Heart left ventricle (tissue), 16 donors: ENCODE measurements at regions not wholly inside any gene's neighbourhood (a gene's known extent, or its start where the extent isn't known, plus 50 kb on each side); places are given as distances from the start of the nearest gene placed in this dataset.

Source experiments
- ATAC-seq, 4 donors: fragments of 200-7000 bp; cut with Tn5 transposase; one replicate each; pipeline ENCODE4 v1.9.1; 2020 to 2022; ENCODE audit warnings: moderate library complexity in 4 of 4, mild to moderate bottlenecking in 3 of 4, moderate number of reproducible peaks in 1 of 4
- DNase-seq, 5 donors: peaks; one replicate each; pipeline ENCODE4 v3.0.0-alpha.2; 2020
- H3K27ac ChIP-seq, 12 donors: fragments of 200-600 bp; sonication (generic) in 4 of 12; one replicate each; pipeline versions ENCODE4 v1.5.0 to v1.8.0; 2016 to 2022; ENCODE audit warnings: mild to moderate bottlenecking in 2 of 12
- H3K27me3 ChIP-seq, 9 donors: fragments of 200-600 bp; sonication (generic) in 2 of 9; one replicate each; pipeline versions ENCODE4 v1.5.1 to v1.8.0; 2016 to 2022; ENCODE audit warnings: mild to moderate bottlenecking in 3 of 9
- H3K36me3 ChIP-seq, 9 donors: fragments of 200-600 bp; sonication (generic) in 2 of 9; one replicate each; pipeline versions ENCODE4 v1.5.0 to v1.8.0; 2018 to 2022; ENCODE audit warnings: mild to moderate bottlenecking in 2 of 9
- H3K4me1 ChIP-seq, 12 donors: fragments of 200-600 bp; sonication (generic) in 4 of 12; one replicate each; pipeline versions ENCODE4 v1.5.0 to v1.8.0; 2016 to 2022; ENCODE audit warnings: mild to moderate bottlenecking in 3 of 12
- H3K4me3 ChIP-seq, 12 donors: fragments of 200-600 bp; sonication (generic) in 4 of 12; one replicate each; pipeline versions ENCODE4 v1.5.0 to v1.8.0; 2017 to 2022; ENCODE audit warnings: mild to moderate bottlenecking in 9 of 12, moderate library complexity in 4 of 12
- H3K9me3 ChIP-seq, 12 donors: fragments of 200-600 bp; sonication (generic) in 4 of 12; one replicate each; pipeline versions ENCODE4 v1.5.0 to v1.8.0; 2016 to 2022; ENCODE audit warnings: mild to moderate bottlenecking in 1 of 12
- CTCF ChIP-seq, 12 donors: fragments of 200-600 bp; sonication (generic) in 4 of 12; IDR thresholded peaks; one replicate each; pipeline versions ENCODE4 v1.5.0 to v1.8.0; 2018 to 2022; ENCODE audit warnings: antibody characterized with exemption in 12 of 12, mild to moderate bottlenecking in 5 of 12
- POLR2A ChIP-seq, 2 donors: fragments of 450-650 bp; IDR thresholded peaks; one replicate each; pipeline ENCODE4 v1.6.1; 2017; ENCODE audit warnings: antibody characterized with exemption in 2 of 2, mild to moderate bottlenecking in 2 of 2, moderate library complexity in 2 of 2
- WGBS, 4 donors: extraction: QIAGEN DNeasy Blood & Tissue Kit in 2 of 4; methylation state at CpG; one replicate each; pipeline versions ENCODE4 v1.1.5 to v1.1.7; 2013 to 2018; 5-methylcytosine and 5-hydroxymethylcytosine counted together
- intact Hi-C, 10 donors: fragments of 100-400 bp; cut with DNase I; formaldehyde crosslinking; loops; one replicate each; pipeline versions ENCODE4 v1.11.1 to v1.14.2; 2022
- donor health status: ischemic (EF 13 %, LVEDD 7.1; RV severe dilation, severe dysfunction).
- donor health status: healthy with polysubstance abuse.
- donor health status: DM: no; HTN: yes; CAD: no.
- donor health status: DM: no; HTN: no; CAD: no.
- donor health status: ischemic (EF 25% LVEDD 6.9; RV normal size, moderate dysfunction).
- donor health status: ischemic (EF 25% LVEDD 5.7; RV mildly dilated, moderate dysfunction).
- donor health status: healthy.
- donor health status: DM: yes; HTN: yes; CAD: no.
- donor health status: ischemic (EF 35%, LVEDD 5.7; RV mildly dilated, moderate dysfunction).
- donor health status: nonischemic (EF 11% LVEDD 7.7; RV severe dilation, severe dysfunction).
- donor health status: DM: yes; HTN: yes; CAD: no.
- donor health status: PGD.
- donor health status: ischemic (EF 29% LVEDD 5.4; RV normal size, mild dysfunction).
- donor health status: nonischemic (EF 23%, LVEDD 6.1; RV moderate dilation, normal function).

GRCh38 chr16:48105976-48106375 is 49.8 kb downstream of the ABCC12 start:
- peaks cover 0 to 1% (median 0%) of the 10 kb centered on the region in 12 donors for H3K4me1 ChIP-seq
- no peaks in the 10 kb centered on the region for H3K36me3 ChIP-seq
- H3K4me3 ChIP-seq, result no peak overlapping the region
- intact Hi-C loops, result no loop called here
- no peak for ATAC-seq
- 88 to 93% (median 91%) methylated on average over 6 of the region's 6 CpGs for WGBS, 4 donors
- no peak overlapping the region for H3K27ac ChIP-seq
- H3K27me3 ChIP-seq, result no peaks in the 10 kb centered on the region
- DNase-seq, result no peak
- no peaks in the 10 kb centered on the region for H3K9me3 ChIP-seq
- no peak for TF ChIP-seq POLR2A (IDR thresholded peaks at IDR 0.05)
- no peak for TF ChIP-seq CTCF (IDR thresholded peaks at IDR 0.05)

- ATAC-seq, result no peak
These were observed 50.3 kb downstream of the ABCC12 start for GRCh38 chr16:48105456-48105855.

GRCh38 chr16:48103591-48103990 is 52.2 kb downstream of the ABCC12 start:
- Histone ChIP-seq H3K36me3 (no peaks in the 10 kb centered on the region), H3K4me3 (no peak overlapping the region), H3K27me3 (no peaks in the 10 kb centered on the region), H3K27ac (no peak overlapping the region), H3K4me1 (peaks cover 0 to 4% (median 0%) of the 10 kb centered on the region in 12 donors), H3K9me3 (no peaks in the 10 kb centered on the region)
- no peak for ATAC-seq
- 81 to 97% (median 90%) methylated on average over 5 to 6 of the region's 6 CpGs for WGBS, 4 donors
- no peak for TF ChIP-seq CTCF (IDR thresholded peaks at IDR 0.05)
- TF ChIP-seq POLR2A (IDR thresholded peaks at IDR 0.05), result no peak
- DNase-seq, result no peak
- intact Hi-C loops, result no loop called here

More at GRCh38 chr16:48105456-48105855, 50.3 kb downstream of the ABCC12 start:
- WGBS, 4 donors, result 75 to 83% (median 81%) methylated on average over 4 of the region's 4 CpGs
- no peak for DNase-seq
- Histone ChIP-seq H3K27ac (no peak overlapping the region), H3K4me1 (peaks cover 0 to 4% (median 0%) of the 10 kb centered on the region in 12 donors), H3K27me3 (no peaks in the 10 kb centered on the region), H3K9me3 (no peaks in the 10 kb centered on the region), H3K4me3 (no peak overlapping the region), H3K36me3 (no peaks in the 10 kb centered on the region)
- TF ChIP-seq POLR2A (IDR thresholded peaks at IDR 0.05), result no peak
- no peak for TF ChIP-seq CTCF (IDR thresholded peaks at IDR 0.05)
- intact Hi-C loops, result no loop called here

GRCh38 chr16:48102083-48103008 is 53.4 kb downstream of the ABCC12 start:
- H3K27me3 ChIP-seq, result no peaks in the 10 kb centered on the region
- ATAC-seq (no peak), DNase-seq (no peak)
- H3K36me3 ChIP-seq, result no peaks in the 10 kb centered on the region
- TF ChIP-seq POLR2A (IDR thresholded peaks at IDR 0.05) (no peak), CTCF (IDR thresholded peaks at IDR 0.05) (no peak)
- H3K4me1 ChIP-seq, result peaks cover 0 to 4% (median 0%) of the 10 kb centered on the region in 12 donors
- 81 to 84% (median 82%) methylated on average over 15 of the region's 15 CpGs for WGBS, 4 donors
- H3K9me3 ChIP-seq, result no peaks in the 10 kb centered on the region
- no peak overlapping the region for H3K27ac ChIP-seq
- intact Hi-C loops, result no loop called here
- H3K4me3 ChIP-seq, result no peak overlapping the region
